ENCODE measurements at regions not wholly inside any gene's neighbourhood (a gene's known extent, or its start where the extent isn't known, plus 50 kb on each side); places are given as distances from the start of the nearest gene placed in this dataset.

DNA sequence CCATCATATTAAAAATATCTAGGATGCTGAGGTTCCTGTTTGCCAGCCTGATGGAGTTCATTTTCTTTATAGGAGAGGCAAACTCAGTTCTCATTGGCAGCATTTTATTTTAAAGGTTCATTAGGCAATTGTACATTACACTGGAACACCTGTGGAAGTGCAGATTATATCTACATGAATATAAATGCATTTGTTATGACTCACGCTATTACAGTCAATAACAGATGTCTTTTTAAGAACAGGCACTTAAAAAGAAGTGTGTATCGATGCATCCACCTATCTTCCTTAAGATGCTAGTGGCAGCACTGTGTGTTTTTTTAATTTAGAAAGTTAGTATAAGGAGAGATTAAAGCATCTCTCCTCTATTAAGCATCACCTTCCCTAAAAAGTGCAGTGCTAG is 276.5 kb downstream of the PRDM2 start:
- DNase-seq, result no peak

DNA sequence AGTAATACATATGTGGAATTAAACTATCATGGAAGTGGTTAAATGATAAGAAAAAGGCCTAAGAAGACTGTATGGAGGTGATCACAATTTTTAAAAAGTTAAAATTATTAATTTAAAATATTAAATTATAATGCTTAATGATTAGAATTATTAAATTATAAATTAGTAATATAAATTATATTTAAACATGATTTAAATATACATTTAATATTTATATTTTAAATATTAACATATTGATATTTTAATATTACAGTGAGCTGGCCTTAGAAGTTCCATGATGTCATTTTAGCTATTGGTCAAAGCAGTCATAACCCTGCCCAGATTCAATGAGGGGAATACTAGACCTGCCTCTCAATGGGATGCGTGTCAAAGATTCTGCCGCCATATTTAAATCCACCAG is 281.2 kb downstream of the PRDM2 start:
- no peak for DNase-seq

- DNase-seq, result no peak
Measured at GRCh38 chr1:13983393-13983792, 283.4 kb downstream of the PRDM2 start.

DNA sequence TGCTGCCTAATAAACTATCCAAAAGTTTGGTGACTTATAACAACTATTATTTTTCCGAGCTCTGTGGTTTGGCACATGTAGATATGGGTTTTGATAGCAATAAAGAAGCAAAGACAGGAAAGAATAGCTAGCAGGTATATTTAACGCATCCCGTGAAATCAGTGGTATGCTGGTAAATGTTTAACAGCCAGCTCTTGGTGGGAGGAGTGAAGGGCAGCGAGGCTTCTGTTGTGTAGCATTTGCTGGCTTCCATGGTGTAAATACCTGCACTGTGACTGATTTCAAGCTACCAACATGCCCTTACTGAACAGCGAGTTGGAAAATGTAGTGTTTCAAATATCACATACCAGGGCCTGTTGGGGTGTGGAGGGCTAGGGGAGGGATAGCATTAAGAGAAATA is 291.0 kb downstream of the PRDM2 start:
- no peak for DNase-seq

- no peak for DNase-seq
Measured at GRCh38 chr1:13992489-13993285, 292.7 kb downstream of the PRDM2 start.

DNA sequence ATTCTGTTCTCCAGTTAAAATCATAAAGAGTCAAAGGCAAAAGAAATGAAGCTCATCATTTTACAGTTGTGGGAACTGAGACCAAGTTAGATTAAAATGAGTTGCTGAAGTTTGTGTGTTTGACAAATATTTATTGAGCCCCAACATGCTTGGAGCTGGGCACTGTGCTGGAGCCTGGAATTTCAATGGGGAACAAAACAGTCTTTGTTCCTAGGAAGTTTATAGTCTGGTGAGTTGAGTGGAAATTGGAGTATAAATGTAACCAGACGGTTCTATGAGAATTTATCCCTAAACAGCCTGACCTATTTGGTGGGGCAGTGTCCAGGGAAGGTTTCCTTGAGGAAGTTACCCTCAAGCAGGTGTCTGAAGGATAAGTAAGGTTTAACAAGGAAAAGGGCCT is 294.4 kb downstream of the PRDM2 start:
- no peak for DNase-seq

DNA sequence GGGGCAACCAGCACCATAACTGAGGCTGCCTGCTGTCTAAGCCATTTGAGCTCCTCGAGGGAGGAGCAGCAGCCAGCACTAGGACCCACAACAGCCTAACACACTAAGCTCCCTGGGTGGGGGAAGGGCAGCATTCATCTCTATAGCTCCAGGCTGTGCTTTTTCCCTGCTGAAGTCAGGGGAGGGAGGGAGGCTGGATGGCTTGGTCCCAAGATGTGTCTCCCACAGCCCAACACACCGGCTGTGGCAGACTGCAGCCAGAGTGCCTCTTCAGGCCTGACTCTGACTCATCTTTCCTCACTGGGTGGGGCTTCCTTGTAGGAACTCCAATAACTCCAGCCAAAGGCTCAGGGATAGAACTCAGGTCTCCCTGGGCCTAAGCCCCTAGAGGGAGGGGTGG is 296.3 kb downstream of the PRDM2 start:
- DNase-seq, result no peak

DNA sequence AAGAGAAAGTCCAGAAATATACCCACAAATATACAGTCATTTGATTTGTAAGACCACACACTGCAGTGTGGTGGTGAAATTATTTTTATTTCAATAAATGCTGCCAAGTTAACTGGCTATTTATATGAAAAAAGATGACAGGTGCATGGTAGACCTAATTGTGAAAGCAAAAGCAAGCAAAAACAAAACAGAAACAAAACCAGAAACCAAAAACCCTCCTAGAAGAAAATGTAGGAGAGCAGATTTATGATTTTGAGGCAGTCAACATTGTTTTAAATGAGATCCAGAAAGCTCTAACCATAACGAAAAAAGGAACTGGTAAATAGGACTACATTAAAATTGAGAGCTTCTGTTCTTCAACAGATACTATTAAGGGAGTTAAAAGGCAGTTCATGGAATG is 303.6 kb downstream of the PRDM2 start:
- no peak for DNase-seq

DNA sequence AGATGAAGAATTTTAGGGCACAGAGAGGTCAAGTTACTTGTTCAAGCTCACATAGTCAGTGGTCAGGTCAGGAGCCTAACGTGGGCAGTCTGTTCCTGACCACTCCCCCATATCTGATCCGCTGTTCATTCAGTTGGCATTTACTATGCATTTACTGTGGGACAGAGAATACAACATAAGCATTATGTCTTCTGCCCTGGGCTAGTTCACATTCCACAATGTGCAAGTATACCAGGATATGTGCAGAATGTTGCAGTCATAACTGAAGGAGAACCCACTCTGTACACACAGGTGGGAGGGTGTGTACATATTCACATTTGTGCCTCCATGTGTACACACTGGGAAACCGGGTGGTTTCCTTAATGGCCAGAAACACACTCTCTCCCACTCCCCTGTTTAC is 309.6 kb downstream of the PRDM2 start:
- no peak for DNase-seq

GRCh38 chr1:14010476-14010875 is 310.5 kb downstream of the PRDM2 start:
- no peak for DNase-seq

- DNase-seq, result no peak
Measured at GRCh38 chr1:14011132-14011531, 311.1 kb downstream of the PRDM2 start.

GRCh38 chr1:14011888-14012287 is 311.9 kb downstream of the PRDM2 start:
- DNase-seq, result no peak

DNA sequence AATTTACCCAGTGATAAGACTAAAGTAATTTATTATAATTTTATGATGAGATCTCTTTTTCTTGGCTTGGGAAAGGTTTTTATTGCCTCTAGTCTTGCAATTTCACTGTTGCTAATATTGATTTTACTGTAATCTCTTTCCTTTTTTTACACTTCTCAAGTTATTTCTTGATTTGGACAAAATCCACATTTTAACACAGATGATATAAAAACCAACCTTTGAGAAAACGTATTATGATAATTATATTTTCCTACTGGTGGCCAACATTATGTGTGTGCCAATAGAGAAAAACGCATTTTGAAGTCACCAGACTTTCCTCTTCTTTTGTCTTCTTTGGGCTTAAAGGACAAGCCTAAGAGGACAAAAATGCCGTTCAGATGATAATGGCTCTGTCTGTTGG is 314.9 kb downstream of the PRDM2 start:
- DNase-seq, result no peak

GRCh38 chr1:14015917-14016316 is 315.9 kb downstream of the PRDM2 start:
- no peak for DNase-seq

DNA sequence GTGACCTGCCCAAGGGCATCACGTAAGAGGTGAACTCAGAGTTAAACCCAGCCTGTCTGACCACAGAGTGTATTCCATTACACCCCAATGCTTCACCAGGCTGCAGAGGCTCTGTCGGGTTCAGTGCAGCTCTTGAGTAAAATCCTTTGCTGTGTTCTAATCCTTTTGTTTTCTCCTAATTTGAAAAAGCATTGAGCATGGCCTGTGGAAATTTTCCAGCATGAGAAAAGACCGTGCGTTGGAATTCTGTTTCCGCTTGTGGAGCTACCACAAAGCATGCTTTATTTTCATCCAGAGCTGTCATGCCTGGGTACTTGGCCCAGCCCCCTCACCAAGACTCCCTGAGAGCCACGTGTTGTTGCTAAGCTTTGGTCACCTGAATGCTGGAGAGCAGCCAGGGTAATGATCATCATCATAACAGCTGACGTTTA is 317.6 kb downstream of the PRDM2 start:
- DNase-seq, result no peak

DNA sequence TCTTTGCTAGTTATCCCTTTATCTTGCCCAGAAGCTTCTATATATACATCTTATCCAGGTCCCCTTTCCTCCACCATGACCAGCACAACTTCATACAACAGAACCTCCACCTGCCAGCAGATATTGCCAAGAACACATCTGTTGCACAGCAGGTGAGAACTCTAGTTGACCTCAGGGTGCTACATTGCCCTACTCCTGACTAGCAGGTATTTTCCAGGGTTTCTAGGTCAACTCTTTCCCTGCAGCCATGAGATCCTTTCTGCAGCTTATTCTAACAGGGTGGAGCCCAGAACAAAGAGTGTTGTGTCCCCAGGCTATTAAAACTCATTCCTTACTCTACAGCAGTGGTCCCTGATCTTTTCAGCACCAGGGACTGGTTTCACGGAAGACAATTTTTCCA is 319.5 kb downstream of the PRDM2 start:
- no peak for DNase-seq

DNA sequence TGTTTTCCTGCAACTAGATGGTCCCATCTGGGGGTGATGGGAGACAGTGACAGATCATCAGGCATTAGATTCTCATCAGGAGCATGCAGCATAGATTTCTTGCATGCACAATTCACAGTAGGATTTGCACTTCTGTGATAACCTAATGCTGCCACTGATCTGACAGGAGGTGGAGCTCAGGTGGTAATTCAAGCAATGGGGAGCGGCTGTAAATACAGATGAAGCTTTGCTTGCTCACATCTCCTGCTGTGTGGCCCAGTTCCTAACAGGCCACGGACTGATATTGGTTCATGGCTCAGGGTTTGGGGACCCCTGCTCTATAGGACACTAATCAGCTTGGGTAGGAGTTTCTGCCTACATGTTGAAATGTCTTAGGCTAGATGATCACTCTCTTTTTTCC is 320.0 kb downstream of the PRDM2 start:
- no peak for DNase-seq

DNA sequence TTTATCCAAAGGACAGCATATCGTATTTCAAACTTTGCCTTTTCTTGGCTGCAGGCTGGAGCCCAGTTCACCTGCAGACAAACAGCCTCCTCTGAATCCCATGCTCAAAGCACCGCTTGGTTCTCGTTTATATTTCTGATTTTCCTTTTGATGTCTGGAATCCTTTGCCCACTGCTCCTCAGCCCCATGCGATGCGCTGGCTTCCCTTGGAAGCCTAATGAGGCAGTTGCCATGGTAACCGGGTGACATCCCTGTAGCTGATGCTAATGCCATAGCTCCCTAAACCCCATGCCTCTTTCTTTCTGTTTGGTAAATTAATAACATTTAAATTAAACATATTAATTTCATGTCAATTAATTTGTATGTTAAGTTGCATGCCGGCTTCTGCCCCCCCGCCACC is 327.1 kb downstream of the PRDM2 start:
- no peak for DNase-seq

DNA sequence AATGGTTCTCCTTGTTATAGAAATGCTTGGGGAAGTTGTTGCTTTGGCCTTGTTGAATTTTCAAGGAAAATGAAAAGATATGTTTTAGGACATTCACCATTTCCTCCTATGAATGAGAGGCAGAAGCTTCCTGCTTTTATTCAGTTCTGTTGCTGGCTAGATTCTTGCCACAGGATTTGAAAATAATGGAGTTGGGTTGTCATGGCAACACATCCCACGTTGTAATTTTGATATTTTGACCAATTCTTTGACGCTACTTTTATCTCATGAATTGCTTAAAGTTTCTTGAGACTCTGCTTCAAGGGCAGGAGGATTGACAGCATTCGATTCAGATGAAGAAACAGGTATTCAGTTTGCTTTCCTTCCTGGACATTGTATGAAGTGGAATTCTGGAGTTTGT is 331.5 kb downstream of the PRDM2 start:
- DNase-seq, result no peak

GRCh38 chr1:14034506-14034905 is 334.5 kb downstream of the PRDM2 start:
- no peak for DNase-seq

DNA sequence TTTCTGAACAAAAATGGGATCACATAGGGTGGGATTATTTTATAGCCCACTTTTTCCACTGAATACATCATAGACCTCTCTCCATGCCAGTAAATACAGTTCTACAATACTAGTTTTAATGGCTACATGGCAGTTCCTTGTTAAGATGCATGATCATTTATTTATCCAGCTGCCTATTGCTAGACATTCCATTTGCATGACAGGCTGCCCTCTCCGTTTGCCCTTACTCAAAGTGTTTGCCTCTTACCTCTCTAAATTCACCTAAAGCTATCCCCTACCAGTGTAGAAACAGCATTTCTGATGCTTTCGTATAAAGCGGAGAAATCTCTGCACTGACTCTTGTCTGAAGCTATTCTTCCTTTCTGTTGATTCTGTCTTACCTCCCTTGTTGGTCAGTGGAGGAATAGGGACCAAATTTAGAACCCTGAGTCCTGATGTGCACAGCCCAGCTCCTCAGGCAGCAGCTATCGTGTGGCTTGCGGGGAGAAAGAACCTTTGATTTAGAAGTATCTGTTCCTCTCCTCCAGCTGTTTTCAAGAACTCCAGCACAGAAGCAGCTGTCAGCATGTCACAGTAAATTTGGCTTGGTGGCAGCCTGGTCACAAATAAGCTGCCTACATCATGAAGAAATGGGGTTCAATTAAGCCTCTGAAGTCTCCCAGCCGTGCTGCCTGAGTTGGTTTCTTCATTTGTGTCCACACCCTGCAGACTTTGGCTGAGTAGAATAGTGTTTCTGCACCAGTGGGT is 337.3 kb downstream of the PRDM2 start:
- no peak for DNase-seq

GRCh38 chr1:14039582-14040430 is 339.8 kb downstream of the PRDM2 start:
- DNase-seq, result no peak

DNA sequence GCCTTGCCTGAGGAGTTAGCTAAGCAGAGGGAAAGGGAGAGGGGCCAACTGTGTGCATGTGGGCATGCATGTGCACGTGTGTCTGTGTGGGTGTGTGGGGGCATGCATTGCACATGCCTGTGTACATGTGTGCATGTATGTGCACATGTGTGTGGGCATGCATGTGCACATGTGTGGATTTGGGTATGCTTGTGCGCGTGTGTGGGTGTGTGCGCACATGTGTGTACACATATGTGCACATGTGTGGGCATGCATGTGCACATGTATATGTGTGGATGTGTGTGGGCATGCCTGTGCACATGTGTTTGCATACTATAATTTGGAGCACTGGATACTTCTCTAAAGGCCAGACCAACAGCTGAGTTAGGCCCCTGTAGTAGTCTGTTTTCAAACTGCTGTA is 350.0 kb downstream of the PRDM2 start:
- no peak for DNase-seq
